HG03558 (cell line): ENCODE measurements at regions not wholly inside any gene's neighbourhood (a gene's known extent, or its start where the extent isn't known, plus 50 kb on each side); places are given as distances from the start of the nearest gene placed in this dataset.
"Not testable (repeated sequence)": the region's sequence is repeated elsewhere in the genome, so short reads cannot be mapped to it uniquely, and the experiment has no call there.

ENCODE experiments used
- ATAC-seq: cut with Tn5 transposase; IDR thresholded peaks from one replicate; pipeline ENCODE4 v1.9.1; 2021; ENCODE audit warnings: moderate number of reproducible peaks; ENCODE audit not compliant: unreplicated experiment; ENCODE audit errors: extremely low read depth

DNA sequence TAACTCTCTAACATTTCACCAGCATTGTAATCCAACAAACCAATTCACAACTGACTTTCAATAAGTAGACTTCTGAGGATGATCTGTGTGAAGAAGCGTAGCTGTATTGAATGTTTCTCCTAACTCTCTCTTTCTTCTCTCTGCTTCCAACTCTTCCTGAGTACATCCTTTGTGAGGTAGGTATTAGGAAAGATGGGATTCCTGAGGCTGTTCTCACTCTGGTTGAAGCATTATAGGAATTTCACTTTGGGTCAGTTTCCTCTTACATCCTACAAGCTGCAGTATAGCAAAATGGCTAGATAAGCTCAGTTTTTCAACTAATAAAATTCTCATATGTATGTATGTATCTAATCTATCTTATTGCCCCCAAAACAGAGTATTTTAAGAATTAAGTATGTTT, 702.8 kb downstream of the CETN3 start:
- ATAC-seq, result no peak

DNA sequence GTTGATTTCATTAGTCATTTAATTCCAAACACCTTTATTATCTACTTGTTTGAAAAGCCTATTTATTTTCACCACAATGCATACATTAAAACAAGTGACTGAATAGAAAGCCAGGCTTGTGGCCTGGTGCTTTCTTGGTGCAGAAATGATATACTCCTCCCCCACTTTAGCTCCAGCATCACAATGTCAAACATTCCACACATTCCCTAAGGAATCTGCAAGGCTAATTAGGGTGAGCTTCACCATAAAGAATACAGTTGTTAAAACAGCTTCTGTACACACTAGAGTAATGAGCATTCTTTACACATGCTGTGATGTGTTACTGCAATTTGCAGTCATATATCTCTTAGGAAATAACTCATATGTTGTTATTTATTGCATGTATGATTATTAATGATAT, 705.7 kb downstream of the CETN3 start:
- no peak for ATAC-seq

DNA sequence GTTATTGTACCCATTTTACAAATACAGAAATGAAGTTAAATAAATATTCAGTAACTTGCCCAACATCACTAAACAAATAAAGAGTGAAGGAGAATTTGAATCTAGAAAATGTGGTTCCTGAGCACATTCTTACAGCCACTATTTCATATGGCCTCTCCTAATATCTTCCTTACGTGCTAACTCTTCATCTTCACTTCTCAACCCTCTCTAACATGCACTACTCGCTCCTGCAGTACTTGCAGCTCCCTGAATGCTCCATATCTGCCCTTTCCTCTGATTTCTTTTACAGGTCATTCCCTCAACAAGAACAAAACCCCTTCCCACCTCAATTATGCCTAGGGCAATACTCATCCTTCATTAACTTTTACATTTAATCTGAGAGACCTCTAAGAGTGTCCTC, 711.5 kb downstream of the CETN3 start:
- no peak for ATAC-seq

DNA sequence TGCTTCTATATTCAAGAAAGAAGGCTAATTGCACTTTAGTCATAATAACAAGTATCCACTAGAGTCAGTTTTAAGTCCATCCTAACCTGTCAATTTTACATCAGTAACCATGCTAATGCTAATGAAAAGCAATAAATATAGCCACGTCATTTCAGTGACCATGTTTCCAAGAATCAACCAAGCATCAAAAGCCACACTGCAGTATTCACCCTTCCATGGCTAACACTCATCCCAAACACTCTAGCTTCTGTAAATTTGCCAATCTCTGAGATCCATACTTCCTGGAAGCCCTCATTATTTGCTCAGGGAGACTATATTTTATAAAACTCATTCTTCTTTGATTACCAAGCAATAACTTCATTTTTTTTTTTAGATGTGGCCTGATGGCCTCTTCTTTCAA, 712.0 kb downstream of the CETN3 start:
- no peak for ATAC-seq

DNA sequence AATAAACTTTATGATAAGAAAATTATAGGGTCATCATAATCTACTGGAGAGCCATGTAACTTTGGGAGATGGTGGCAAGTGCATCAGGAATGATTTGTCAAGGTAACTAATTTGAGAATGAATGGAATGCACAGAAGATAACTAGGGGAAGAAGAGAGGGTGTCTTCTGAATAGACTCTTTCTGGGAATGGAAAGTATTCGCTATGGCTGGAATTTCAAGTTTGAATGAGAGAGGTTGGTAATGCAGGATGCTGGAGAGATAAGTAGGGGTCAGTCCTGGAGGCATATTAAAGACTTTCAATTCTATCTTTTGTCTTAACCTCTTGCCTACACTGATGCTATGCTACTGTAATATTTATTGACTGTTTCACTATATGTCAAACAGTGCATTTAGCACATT, 714.2 kb downstream of the CETN3 start:
- ATAC-seq, result no peak

DNA sequence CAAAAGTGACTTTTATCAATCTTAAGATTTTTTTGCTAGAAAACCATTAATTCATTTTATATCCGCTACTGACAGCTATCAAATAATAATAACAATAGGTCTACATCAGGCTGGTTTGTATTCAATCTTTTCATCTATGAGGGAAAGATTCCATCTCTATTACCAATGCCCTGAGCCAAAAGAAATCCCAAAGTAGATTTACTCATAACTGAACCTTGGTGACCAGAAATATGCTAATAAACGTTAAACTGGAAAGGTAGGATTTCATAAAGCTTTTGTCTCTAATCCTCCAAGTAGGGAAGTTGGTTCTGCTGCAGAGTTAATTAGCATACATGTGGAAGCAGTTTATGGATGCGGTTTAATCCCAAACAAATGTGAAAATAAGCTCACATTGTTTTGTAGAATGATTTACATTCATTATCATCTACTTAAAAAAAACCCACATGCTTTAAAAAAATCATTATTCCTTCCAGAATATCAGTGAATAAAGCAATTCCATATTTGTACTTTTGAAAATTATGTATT, 715.5 kb downstream of the CETN3 start:
- no peak for ATAC-seq

DNA sequence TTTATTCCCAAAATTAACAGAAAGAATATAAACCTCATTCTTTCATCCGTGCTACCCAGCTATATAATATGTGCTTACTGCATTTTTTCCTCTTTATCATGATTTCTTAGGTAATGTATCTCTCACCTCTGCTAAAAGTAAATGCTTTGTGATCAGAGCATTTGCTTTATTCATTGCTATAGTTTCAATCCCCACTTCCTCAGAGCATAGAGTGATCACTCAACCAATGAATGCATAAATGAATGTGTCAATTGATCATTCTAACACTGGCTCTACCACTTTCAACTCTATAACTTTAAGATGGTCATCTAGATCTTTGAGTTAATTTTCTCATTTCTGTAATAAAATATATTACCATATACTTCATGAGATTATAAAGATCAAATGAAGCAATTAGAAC, 719.2 kb downstream of the CETN3 start:
- no peak for ATAC-seq

DNA sequence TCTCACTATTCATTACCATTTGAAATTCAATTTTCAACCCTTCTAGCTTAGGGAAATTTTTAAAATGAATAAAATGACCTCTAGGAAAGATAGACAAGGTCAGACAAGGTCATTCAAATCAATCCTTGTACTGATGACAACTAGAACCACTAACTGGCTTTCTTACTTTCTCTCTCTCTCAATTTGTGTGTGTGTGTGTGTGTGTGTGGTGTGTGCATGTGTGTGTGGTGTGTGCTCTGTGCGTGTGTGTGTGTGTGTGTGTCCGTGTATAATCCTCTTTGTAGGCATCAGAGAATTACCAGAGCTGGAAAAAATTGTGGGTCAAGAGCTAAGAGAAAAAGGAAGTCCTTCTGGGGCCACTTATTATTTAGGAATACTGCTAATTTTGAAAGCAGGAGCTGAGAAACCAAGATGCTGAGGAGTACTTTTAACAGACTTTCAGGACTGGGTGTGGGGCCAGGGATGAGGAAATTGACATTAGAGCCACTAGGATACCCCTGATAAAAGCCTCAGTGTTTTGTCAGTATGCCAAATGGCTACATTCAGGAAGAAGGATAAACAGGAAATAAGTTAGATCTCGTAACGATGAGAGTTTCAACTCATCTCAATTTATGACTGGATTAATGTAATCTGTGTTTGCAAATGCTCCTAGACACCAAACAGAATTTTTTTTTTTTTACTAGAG, 723.3 kb downstream of the CETN3 start:
- no peak for ATAC-seq

DNA sequence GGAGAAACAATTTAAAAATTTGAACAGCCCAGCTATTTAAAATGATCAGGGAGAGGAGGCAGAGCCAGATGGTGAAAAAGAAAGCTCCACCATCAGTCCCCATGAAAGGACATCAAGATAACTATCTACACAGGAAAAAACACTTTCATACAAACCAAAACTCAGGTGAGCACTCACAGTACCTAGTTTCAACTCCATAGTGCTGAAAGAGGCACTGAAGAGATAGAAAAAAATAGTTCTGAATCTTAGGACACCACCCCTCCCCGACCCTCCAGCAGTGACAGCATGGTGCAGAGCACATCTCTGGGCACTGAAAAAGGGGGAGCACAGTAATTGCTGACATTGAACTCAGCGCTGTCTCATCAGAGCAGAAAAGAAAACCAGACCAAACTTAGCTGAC, 732.9 kb downstream of the CETN3 start:
- ATAC-seq, result no peak

DNA sequence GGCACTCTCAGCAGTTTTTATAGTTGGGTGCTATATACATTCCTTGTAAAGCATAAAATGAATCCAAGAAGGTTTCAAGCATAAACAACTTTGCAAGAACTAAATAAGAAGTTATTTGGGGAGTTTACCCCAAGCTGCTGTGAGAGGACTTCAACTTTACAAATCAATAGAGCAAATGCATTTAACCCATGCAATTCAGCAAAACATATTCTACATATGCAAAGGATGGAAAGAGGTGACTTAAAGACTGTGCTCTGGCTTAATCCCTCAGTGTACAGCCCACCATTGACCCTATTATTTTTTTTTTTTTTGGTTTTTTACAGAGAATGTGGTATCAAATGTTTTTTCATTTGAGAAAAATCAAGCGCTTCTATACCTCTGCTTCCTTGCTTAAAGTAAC, 736.5 kb downstream of the CETN3 start:
- no peak for ATAC-seq

DNA sequence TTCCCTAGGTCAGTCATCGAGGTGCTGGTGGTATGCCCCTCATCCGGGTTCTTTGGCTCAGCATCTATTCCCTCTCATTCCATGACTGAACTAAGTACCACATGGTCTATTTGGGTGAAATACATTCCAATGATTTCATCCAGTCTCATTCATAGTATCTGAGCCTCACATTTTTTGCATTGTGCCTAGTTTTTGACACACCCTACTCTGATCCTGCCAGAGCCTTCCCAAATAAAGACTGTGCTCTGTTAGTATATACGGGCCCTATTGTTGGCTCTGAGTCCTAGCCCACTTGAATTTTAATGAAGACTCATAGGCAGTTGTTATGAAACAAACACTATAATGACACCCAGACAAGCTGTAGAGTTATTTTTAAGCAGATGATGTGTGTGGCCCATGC, 740.7 kb downstream of the CETN3 start:
- ATAC-seq, result no peak

DNA sequence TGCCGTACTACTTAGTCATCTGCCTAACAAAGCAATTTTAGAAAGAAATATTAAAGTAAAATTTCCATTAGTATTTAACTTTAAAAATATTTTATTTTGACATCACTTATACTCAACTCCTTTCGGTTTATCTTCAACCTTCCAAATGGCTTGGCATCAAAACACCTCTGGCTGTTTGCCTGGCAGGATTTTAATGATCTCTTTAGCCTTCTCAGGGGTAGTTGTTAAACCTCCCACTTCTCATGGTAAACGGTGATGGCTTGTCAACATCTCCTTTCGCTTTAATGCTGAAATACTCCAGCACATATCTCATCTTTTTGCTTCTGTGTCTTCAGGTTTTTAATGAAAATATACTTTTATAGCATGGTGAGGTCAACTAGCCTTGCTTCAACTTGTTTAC, 747.1 kb downstream of the CETN3 start:
- no peak for ATAC-seq

DNA sequence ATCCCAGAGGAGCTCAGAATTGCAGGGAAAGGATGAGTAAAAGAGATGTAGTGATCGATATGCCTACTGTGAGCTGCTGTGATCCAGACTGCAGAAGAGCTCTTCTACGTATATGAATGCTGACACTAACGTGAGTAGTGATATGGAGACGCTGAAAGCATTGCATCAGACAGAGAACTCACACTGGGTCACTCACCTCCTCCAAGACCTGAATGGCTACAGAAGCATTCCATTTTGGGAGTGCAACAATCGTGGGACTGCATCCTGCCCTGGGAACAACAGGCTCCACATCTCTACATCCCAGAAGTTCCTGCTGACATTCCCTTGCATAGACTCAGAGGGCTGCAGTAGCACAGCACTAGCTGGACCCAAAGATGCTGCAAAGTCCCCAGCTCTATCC, 755.9 kb upstream of the MEF2C start:
- no peak for ATAC-seq

DNA sequence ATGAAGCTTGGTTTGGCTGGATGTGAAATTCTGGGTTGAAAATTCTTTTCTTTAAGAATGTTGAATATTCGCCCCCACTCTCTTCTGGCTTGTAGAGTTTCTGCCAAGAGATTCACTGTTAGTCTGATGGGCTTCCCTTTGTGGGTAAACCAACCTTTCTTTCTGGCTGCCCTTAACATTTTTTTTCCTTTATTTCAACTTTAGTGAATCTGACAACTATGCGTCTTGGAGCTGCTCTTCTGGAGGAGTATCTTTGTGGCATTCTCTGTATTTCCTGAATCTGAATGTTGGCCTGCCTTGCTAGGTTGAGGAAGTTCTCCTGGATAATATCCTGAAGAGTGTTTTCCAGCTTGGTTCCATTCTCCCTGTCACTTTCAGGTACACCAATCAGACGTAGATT, 751.2 kb upstream of the MEF2C start:
- ATAC-seq, result not testable (repeated sequence)

DNA sequence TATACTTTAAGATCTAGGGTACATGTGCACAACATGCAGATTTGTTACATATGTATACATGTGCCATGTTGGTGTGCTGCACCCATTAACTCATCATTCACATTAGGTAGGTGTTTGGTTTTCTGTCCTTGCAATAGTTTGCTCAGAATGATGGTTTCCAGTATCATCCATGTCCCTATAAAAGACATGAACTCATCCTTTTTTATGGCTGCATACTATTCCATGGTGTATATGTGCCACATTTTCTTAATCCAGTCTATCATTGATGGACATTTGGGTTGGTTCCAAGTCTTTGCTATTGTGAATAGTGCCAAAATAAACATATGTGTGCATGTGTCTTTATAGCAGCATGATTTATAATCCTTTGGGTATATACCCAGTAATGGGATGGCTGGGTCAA, 747.1 kb upstream of the MEF2C start:
- not testable (repeated sequence) for ATAC-seq

DNA sequence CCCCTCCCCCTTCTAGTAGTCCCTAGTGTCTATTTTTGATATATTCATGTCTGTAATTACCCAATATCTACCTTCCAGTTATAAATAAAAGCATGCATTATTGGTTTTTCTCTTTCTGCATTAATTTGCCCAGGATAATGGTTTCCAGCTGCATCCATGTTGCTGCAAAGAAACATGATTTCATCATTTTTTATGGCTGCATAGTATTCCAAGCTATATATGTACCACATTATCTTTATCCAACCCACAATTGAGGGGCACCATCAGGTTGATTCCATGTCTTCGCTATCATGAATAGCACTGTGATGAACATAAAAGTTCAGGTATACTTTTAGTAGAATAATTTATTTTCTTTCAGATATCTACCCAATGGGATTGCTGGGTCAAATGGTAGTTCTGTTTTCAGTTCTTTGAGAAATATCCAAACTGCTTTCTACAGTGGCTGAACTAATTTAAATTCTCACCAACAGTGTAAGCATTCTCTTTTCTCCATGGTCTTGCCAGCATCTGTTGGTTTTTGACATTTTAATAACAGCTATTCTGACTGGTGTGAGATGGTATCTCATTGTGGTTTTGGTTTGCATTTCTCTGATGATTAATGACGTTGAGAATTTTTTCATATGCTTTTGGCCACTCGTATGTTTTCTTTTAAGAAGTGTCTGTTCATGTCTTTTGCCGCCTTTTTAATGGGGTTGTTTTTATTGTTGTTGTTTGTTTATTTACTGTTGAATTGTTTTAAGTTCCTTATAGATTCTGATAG, 746.1 kb upstream of the MEF2C start:
- ATAC-seq, result no peak

DNA sequence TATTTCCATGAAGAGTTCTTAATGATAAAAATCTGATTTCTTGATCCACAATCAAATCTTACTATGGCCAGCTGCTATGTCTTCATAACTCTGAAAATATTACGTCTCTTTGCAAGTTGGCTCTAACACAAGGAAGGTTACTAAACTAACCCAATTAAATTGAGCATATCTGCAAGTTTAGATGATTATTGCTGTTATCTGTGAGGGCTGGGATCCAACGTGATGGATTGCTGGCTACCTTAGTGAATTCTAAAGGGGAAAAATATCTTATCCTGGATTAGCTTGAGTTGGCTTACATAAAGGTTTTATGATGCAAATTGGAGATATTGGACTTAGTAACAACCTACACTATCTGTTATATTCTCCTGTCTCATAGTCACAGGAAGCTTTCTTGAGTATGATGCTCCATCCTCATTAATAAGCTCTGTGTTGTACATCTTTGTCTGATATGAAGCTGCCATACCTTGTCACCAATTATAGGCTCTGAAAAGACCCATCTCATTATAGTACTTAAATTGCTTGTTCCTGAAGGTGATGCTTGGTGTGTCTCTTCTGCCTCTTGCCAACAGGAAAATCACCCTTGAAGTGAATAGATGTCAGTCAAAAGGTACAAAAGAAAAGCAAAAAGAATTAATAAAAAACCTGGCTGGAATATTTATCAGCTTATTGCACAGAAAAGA, 733.0 kb upstream of the MEF2C start:
- ATAC-seq, result no peak

DNA sequence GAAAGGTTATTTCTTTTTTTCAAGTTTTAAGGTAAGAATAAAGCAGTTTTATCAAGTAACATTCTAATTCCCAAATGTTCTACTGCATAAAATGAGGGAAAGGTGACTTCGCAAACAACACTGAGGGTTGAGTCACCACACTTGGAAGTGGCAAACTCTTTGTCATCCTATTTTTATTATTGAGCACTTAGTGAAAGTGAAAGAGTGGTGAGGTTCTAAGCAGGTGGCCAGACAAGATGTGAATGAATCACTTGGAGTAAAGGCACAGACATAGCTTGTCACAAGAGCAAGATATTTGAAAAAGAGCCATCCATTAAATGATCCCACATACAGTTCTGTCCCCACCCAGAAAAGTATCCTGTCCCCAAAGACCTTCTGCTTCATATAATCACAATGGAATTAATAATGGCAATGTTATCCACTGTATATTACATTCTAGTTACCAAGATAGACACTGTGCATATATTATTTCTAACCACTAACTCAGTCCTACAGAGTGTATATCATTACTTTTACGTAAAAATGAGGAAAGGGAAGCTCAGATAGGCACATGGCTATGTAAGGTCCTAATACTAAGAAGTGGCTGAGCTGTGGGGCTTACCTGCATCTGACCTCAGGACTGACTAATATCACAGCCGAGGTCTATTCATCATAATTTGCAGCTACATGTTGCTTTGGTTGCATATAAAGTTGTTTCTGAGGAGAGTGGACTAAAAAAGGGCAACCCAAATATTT, 730.4 kb upstream of the MEF2C start:
- peak; percentile 97 for ATAC-seq

DNA sequence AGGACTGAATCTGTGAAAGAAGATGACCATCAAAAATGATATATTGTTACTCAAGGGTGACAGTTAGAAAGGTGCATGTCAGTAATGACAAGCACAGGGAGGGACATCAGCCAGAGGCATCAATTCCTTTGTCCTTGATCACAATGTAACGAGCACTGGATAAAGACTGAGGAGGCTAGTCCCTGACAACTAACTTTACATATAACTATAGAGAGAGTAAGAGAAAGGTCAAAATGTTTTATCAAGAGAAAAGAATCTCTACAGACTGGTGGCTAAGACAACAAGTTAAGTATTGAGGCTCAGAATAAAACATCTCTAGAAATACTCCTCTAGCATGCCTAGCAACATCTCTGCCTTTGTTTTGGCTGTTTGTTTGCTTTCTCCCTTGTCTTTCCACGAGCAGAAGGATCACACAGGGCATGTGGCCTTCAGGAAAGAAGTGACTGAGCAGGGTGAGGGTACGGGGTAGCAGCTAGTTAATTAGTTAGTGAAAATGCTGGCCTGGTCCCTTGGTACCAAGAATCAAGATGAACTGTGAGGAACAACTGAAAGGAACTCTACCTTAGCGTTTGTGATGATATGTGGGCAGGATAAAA, 724.1 kb upstream of the MEF2C start:
- no peak for ATAC-seq

DNA sequence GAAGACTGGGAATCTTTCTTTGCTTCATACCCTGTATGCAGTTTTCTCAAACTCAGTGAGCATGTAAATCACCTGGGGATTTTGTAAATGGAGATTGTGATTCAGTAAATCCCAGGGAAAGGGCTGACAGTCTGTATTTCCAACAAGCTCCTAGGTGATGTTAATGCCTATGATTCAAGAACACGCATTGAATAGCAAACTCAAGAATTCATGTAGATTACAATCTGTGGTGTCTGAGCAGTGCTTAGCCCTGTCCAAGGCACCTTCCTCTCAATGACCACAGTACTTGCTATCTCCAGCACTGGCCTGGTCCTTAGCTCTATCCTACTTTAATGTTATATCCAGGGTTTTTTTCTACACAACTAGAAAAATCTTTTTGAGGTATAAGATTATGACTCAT, 721.4 kb upstream of the MEF2C start:
- ATAC-seq, result no peak
